Activated CD4-positive, alpha-beta memory T cell treated with anti-CD3 and anti-CD28 coated beads for 36 hours (primary cell): ENCODE measurements at regions not wholly inside any gene's neighbourhood (a gene's known extent, or its start where the extent isn't known, plus 50 kb on each side); places are given as distances from the start of the nearest gene placed in this dataset.
"Not testable (repeated sequence)": the region's sequence is repeated elsewhere in the genome, so short reads cannot be mapped to it uniquely, and the experiment has no call there.

Experiments used
- CTCF ChIA-PET: fragments of 350-600 bp; sonication (Branson Sonifier 250); formaldehyde crosslinking; loops from one replicate; lab custom pipeline; 2021; ENCODE audit warnings: antibody characterized with exemption, inconsistent platforms; lab: Charles Lee
- POLR2A ChIA-PET: fragments of 350-600 bp; sonication (Branson Sonifier 250); formaldehyde crosslinking; loops from one replicate; lab custom pipeline; 2021; ENCODE audit warnings: antibody characterized with exemption; lab: Charles Lee
- DNase-seq: peaks from one replicate; pipeline ENCODE4 v3.0.0-alpha.2; 2020
- H3K27ac Mint-ChIP-seq: one replicate; pipeline ENCODE4 v1.8.0; 2021; ENCODE audit warnings: mixed read lengths
- H3K27me3 Mint-ChIP-seq: one replicate; pipeline ENCODE4 v1.8.0; 2021; ENCODE audit warnings: mixed read lengths
- H3K36me3 Mint-ChIP-seq: one replicate; pipeline ENCODE4 v1.8.0; 2021; ENCODE audit warnings: mixed read lengths
- H3K4me1 Mint-ChIP-seq: one replicate; pipeline ENCODE4 v1.8.0; 2021; ENCODE audit warnings: low read depth, mixed read lengths
- H3K4me3 Mint-ChIP-seq: one replicate; pipeline ENCODE4 v1.8.0; 2021; ENCODE audit warnings: mild to moderate bottlenecking, mixed read lengths
- H3K9me3 Mint-ChIP-seq: one replicate; pipeline ENCODE4 v1.8.0; 2021; ENCODE audit warnings: mixed read lengths
- intact Hi-C: fragments of 100-400 bp; cut with micrococcal nuclease; formaldehyde crosslinking; loops from one replicate; pipeline ENCODE4 v1.15.1; 2023

- intact Hi-C loops = no loop called here
- ChIA-PET POLR2A (interaction anchor here (1.0 kb wide), 1 partner anchor 113 kb away, joined by 3 read pairs; no protein-coding TSS in a partner anchor), CTCF (no interaction called here)
- no peak for DNase-seq
- Mint-ChIP-seq H3K9me3 (peaks cover 5% of the 10 kb centered on the region), H3K27ac (no peak overlapping the region), H3K4me1 (no peaks in the 10 kb centered on the region), H3K27me3 (no peaks in the 10 kb centered on the region), H3K4me3 (no peak overlapping the region), H3K36me3 (no peaks in the 10 kb centered on the region)
These were observed 118.1 kb upstream of the EMCN start for GRCh38 chr4:100635899-100636298.

DNA sequence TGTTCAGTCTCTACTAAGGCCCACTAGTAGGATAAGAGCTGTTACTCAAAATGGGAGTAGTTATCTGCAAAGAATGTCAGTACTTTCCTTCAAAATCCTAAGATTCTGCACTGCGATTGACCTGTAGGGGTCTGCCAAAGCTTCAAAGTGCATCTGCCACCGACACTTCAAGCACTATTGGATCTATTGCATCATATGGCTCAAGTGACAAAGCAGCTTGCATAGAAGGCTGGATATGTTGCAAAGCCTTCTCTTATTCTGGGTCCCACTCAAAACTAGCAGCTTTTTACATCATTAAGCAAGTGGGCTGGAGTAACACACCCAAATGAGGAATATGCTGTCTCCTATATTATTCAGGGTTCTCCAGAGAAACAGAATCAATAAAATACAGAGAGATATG is 115.4 kb upstream of the EMCN start:
- Mint-ChIP-seq H3K9me3 (peaks cover 5% of the 10 kb centered on the region), H3K36me3 (no peaks in the 10 kb centered on the region), H3K27ac (no peak overlapping the region), H3K4me3 (no peak overlapping the region), H3K27me3 (no peaks in the 10 kb centered on the region), H3K4me1 (no peaks in the 10 kb centered on the region)
- intact Hi-C loops = no loop called here
- no peak for DNase-seq
- POLR2A ChIA-PET = no interaction called here
- CTCF ChIA-PET = no interaction called here

DNA sequence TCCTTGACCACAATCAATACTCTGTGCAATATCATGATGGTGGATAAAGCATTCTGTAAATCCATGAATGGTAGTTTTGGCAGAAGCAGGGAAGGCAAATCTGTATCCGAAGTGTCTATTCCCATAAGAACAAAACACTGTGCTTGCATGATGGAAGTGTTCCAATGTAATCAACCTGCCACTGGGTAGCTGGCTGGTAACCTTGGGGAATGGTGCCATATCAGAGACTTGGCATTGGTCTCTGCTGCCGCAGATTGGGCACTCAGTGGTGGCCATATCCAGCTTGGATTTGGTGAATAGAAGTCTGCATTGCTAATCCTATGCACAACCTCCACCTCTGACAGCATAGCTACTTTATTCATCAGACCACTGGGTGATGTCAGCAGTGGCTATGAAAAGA is 114.3 kb upstream of the EMCN start:
- no peaks in the 10 kb centered on the region for H3K9me3 Mint-ChIP-seq
- H3K27ac Mint-ChIP-seq = no peak overlapping the region
- no peak overlapping the region for H3K4me3 Mint-ChIP-seq
- ChIA-PET CTCF (interaction anchor here (0.9 kb wide), 1 partner anchor 10 kb away, joined by 3 read pairs; no protein-coding TSS in a partner anchor), POLR2A (no interaction called here)
- H3K4me1 Mint-ChIP-seq = no peaks in the 10 kb centered on the region
- H3K27me3 Mint-ChIP-seq = no peaks in the 10 kb centered on the region
- H3K36me3 Mint-ChIP-seq = no peaks in the 10 kb centered on the region
- no peak for DNase-seq
- intact Hi-C loops = no loop called here

GRCh38 chr4:100631281-100631968 is 113.6 kb upstream of the EMCN start:
- Mint-ChIP-seq H3K4me1 (no peaks in the 10 kb centered on the region), H3K27ac (no peak overlapping the region), H3K4me3 (no peak overlapping the region), H3K36me3 (no peaks in the 10 kb centered on the region), H3K9me3 (no peaks in the 10 kb centered on the region), H3K27me3 (no peaks in the 10 kb centered on the region)
- intact Hi-C loops = no loop called here
- ChIA-PET POLR2A (no interaction called here), CTCF (interaction anchor here (0.9 kb wide), 1 partner anchor 10 kb away, joined by 3 read pairs; no protein-coding TSS in a partner anchor)
- no peak for DNase-seq

GRCh38 chr4:100630341-100630740 is 112.5 kb upstream of the EMCN start:
- POLR2A ChIA-PET = no interaction called here
- Mint-ChIP-seq H3K4me3 (no peak overlapping the region), H3K36me3 (no peaks in the 10 kb centered on the region), H3K4me1 (no peaks in the 10 kb centered on the region), H3K27me3 (no peaks in the 10 kb centered on the region), H3K27ac (no peak overlapping the region), H3K9me3 (no peaks in the 10 kb centered on the region)
- no peak for DNase-seq
- intact Hi-C loops = no loop called here
- CTCF ChIA-PET = no interaction called here

GRCh38 chr4:100609810-100610209 is 92.0 kb upstream of the EMCN start:
- Mint-ChIP-seq H3K4me1 (peaks cover 2% of the 10 kb centered on the region), H3K4me3 (no peak overlapping the region), H3K9me3 (no peaks in the 10 kb centered on the region), H3K27me3 (no peaks in the 10 kb centered on the region), H3K36me3 (no peaks in the 10 kb centered on the region), H3K27ac (no peak overlapping the region)
- ChIA-PET POLR2A (no interaction called here), CTCF (no interaction called here)
- intact Hi-C loops = no loop called here
- no peak for DNase-seq

DNA sequence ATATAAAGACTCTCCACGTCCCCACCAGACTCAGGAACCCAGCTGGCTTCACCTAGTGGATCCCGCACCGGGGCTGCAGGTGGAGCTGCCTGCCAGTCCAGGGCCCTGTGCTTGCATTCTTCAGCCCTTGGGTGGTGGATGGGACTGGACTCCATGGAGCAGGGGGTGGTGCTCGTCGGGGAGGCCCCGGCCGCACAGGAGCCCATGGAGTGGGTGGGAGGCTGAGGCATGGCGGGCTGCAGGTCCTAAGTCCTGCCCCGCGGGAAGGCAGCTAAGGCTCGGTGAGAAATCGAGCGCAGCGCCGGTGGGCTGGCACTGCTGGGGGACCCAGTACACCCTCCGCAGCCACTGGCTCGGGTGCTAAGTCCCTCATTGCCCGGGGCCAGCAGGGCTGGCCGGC is 90.8 kb upstream of the EMCN start:
- DNase-seq, H3K4me3 Mint-ChIP-seq, H3K4me1 Mint-ChIP-seq, intact Hi-C loops, CTCF ChIA-PET, H3K27me3 Mint-ChIP-seq, H3K36me3 Mint-ChIP-seq, H3K9me3 Mint-ChIP-seq, POLR2A ChIA-PET, H3K27ac Mint-ChIP-seq: not testable (repeated sequence)

DNA sequence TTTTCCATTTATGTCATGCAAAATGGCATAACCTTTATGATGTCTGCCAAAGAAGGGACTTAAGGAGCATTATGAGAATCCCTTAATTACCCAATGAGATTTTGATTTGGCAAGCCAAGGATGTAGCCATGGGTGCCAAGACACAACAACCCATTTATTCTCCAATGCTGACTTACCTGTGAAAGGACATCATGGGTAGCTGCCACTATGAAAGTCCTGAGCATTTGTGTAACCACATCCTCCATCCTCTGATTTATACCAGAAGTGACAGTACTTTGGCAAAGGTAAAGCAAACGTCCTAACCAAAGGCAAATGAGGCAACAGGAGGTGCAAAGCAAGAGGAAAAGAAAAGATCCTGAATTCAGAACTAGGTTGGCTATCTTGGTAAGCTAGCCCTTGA is 87.3 kb upstream of the EMCN start:
- CTCF ChIA-PET = no interaction called here
- no peaks in the 10 kb centered on the region for H3K27me3 Mint-ChIP-seq
- no peak overlapping the region for H3K4me3 Mint-ChIP-seq
- no peak for DNase-seq
- no peaks in the 10 kb centered on the region for H3K9me3 Mint-ChIP-seq
- no peak overlapping the region for H3K27ac Mint-ChIP-seq
- H3K36me3 Mint-ChIP-seq = no peaks in the 10 kb centered on the region
- POLR2A ChIA-PET = no interaction called here
- intact Hi-C loops = no loop called here
- H3K4me1 Mint-ChIP-seq = peaks cover under 1% of the 10 kb centered on the region

- ChIA-PET CTCF (no interaction called here), POLR2A (no interaction called here)
- intact Hi-C loops = no loop called here
- no peak overlapping the region for H3K27ac Mint-ChIP-seq
- H3K36me3 Mint-ChIP-seq = no peaks in the 10 kb centered on the region
- no peak for DNase-seq
- H3K4me3 Mint-ChIP-seq = no peak overlapping the region
- H3K27me3 Mint-ChIP-seq = no peaks in the 10 kb centered on the region
- peaks cover 2% of the 10 kb centered on the region for H3K4me1 Mint-ChIP-seq
- no peaks in the 10 kb centered on the region for H3K9me3 Mint-ChIP-seq
These were observed 76.1 kb upstream of the EMCN start for GRCh38 chr4:100593935-100594334.

DNA sequence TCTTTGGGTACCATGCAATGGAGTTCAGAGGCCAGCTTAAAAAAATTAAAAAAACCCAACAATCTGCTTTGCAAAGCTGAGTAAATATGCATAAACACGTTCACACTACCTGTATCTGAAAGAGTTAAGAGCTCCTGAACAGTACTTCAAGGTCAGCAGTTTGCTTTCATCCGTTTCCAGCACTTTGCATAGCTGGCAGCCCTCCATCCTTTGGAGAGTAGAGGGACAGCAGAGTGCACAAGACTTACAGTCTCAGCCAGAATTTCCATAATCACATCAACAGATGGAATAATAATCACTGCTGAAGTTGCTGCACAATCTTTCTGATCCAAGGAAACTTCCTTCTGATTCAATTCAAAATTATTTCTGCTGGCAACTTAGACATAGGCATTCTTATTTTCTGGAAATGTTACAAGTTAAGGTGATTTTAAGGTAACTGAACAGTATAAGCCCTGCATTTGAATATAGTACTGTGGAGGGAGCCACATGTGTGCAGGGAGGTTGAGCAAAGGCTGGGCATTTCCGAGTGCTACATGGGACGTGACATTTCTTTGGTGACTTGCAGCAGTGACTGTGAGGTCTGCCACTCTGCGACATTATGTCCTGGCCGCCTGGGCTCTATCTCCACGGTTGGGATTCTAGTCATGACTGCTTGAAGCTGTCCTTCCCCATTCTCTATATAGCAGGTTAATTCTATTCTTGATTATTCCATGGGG is 73.5 kb upstream of the EMCN start:
- Mint-ChIP-seq H3K27me3 (no peaks in the 10 kb centered on the region), H3K27ac (no peak overlapping the region), H3K4me1 (peaks cover 2% of the 10 kb centered on the region), H3K9me3 (no peaks in the 10 kb centered on the region), H3K36me3 (no peaks in the 10 kb centered on the region), H3K4me3 (no peak overlapping the region)
- ChIA-PET CTCF (no interaction called here), POLR2A (no interaction called here)
- DNase-seq = no peak
- intact Hi-C loops = no loop called here

DNA sequence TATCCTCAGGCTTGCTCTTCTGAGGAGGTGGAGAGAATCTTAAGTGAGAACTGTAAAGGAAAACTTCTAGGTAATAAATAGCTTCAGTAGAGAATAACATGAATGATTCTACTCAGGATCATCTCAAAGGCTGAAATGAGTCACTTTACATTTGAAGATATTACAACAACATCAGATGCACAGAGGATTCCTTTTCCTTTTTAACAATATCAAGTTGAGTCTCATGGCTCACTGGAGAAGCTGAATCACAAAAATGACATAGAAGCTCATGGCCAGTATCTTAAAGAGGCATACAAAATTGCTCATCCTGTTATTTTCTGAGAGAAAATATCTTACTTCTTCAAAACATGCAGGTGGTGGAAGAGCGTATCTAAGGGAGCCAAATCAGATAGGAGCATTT is 72.5 kb upstream of the EMCN start:
- ChIA-PET CTCF (interaction anchor here (0.6 kb wide), 1 partner anchor 255 kb away, joined by 3 read pairs; no protein-coding TSS in a partner anchor), POLR2A (no interaction called here)
- no peak overlapping the region for H3K27ac Mint-ChIP-seq
- H3K36me3 Mint-ChIP-seq = no peaks in the 10 kb centered on the region
- H3K4me1 Mint-ChIP-seq = peaks cover 2% of the 10 kb centered on the region
- no peak overlapping the region for H3K4me3 Mint-ChIP-seq
- no peaks in the 10 kb centered on the region for H3K27me3 Mint-ChIP-seq
- intact Hi-C loops = no loop called here
- no peaks in the 10 kb centered on the region for H3K9me3 Mint-ChIP-seq
- no peak for DNase-seq

GRCh38 chr4:100588076-100588475 is 70.3 kb upstream of the EMCN start:
- intact Hi-C loops = no loop called here
- Mint-ChIP-seq H3K27ac (no peak overlapping the region), H3K4me3 (no peak overlapping the region), H3K27me3 (peaks cover 1% of the 10 kb centered on the region), H3K4me1 (peaks cover 2% of the 10 kb centered on the region), H3K36me3 (no peaks in the 10 kb centered on the region), H3K9me3 (no peaks in the 10 kb centered on the region)
- no peak for DNase-seq
- ChIA-PET POLR2A (no interaction called here), CTCF (no interaction called here)

DNA sequence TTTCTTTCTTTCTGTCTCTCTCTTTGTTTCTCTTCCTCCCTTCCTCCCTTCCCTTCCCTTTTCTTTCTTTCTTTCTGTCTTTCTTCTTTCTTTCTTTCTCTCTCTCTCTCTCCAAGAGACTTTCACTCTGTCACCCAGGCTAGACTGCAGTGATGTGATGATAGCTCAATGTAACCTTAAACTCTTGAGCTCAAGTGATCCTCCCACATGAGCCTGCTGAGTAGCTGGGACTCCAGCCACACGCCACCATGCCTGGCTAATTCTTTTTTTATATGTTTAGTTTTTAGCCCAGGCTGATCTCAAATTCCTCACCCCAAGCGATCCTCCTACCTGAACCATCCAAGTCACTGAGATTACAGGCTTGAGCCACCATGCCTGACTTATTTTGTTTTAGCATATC is 64.3 kb upstream of the EMCN start:
- intact Hi-C loops = no loop called here
- ChIA-PET CTCF (no interaction called here), POLR2A (no interaction called here)
- no peaks in the 10 kb centered on the region for H3K9me3 Mint-ChIP-seq
- H3K36me3 Mint-ChIP-seq = no peaks in the 10 kb centered on the region
- DNase-seq = no peak
- H3K27ac Mint-ChIP-seq = no peak overlapping the region
- no peak overlapping the region for H3K4me3 Mint-ChIP-seq
- no peaks in the 10 kb centered on the region for H3K4me1 Mint-ChIP-seq
- H3K27me3 Mint-ChIP-seq = peaks cover 1% of the 10 kb centered on the region
